GM23338 (cell line): ENCODE measurements at regions not wholly inside any gene's neighbourhood (a gene's known extent, or its start where the extent isn't known, plus 50 kb on each side); places are given as distances from the start of the nearest gene placed in this dataset.

Experiments
- ATAC-seq: fragments of 200-7000 bp; cut with Tn5 transposase; 3 replicates; pipeline ENCODE4 v1.9.1; 2020
- DNase-seq: peaks from one replicate; pipeline ENCODE4 v3.0.0-alpha.2; 2015; ENCODE audit warnings: low spot score
- H2AFZ ChIP-seq: fragments of 200-600 bp; sonication (generic); 2 replicates; pipeline ENCODE4 v1.8.0; 2016; ENCODE audit warnings: antibody characterized with exemption, mild to moderate bottlenecking, moderate library complexity
- H3F3A ChIP-seq: fragments of 200-600 bp; sonication (generic); replicated peaks from 2 replicates; pipeline ENCODE4 v1.8.0; 2017; ENCODE audit warnings: antibody characterized with exemption, mixed run types, low read depth
- H3K27ac ChIP-seq: fragments of 200-600 bp; sonication (generic); 2 replicates; pipeline ENCODE4 v1.6.1; 2016; ENCODE audit warnings: low read depth
- H3K27me3 ChIP-seq: fragments of 200-600 bp; sonication (generic); 2 replicates; pipeline ENCODE4 v1.8.0; 2016; ENCODE audit warnings: mild to moderate bottlenecking, mixed run types, moderate library complexity; ENCODE audit not compliant: insufficient read depth
- H3K36me3 ChIP-seq: fragments of 200-600 bp; sonication (generic); 2 replicates; pipeline ENCODE4 v1.8.0; 2016; ENCODE audit warnings: mild to moderate bottlenecking; ENCODE audit not compliant: insufficient read depth
- H3K4me1 ChIP-seq: fragments of 200-600 bp; sonication (generic); 2 replicates; pipeline ENCODE4 v1.8.0; 2016; ENCODE audit warnings: mild to moderate bottlenecking, moderate library complexity; ENCODE audit not compliant: insufficient read depth
- H3K4me2 ChIP-seq: fragments of 200-600 bp; sonication (generic); 2 replicates; pipeline ENCODE4 v1.7.1; 2017; ENCODE audit warnings: mixed run types
- H3K4me3 ChIP-seq: fragments of 200-600 bp; sonication (generic); 2 replicates; pipeline ENCODE4 v1.6.1; 2016; ENCODE audit warnings: mixed run types
- H3K79me2 ChIP-seq: fragments of 200-600 bp; sonication (generic); replicated peaks from 2 replicates; pipeline ENCODE4 v1.8.0; 2017; ENCODE audit warnings: mild to moderate bottlenecking; ENCODE audit not compliant: insufficient read depth
- H3K9me2 ChIP-seq: fragments of 200-600 bp; sonication (generic); 2 replicates; pipeline ENCODE4 v1.8.0; 2017; ENCODE audit not compliant: insufficient read depth
- H4K20me1 ChIP-seq: fragments of 200-600 bp; sonication (generic); replicated peaks from 2 replicates; pipeline ENCODE4 v1.8.0; 2017; ENCODE audit warnings: mild to moderate bottlenecking; ENCODE audit not compliant: insufficient read depth
- H3K27ac Mint-ChIP-seq: 2 replicates; pipeline ENCODE4 v1.8.0; 2020; ENCODE audit warnings: inconsistent platforms, mild to moderate bottlenecking, moderate library complexity, mixed read lengths
- H3K27me3 Mint-ChIP-seq: 3 replicates; pipeline ENCODE4 v1.8.0; 2022; ENCODE audit warnings: low read depth, mild to moderate bottlenecking, moderate library complexity, mixed read lengths, inconsistent platforms; ENCODE audit not compliant: insufficient read depth, poor library complexity
- H3K36me3 Mint-ChIP-seq: 3 replicates; pipeline ENCODE4 v1.8.0; 2021; ENCODE audit warnings: low read depth, mild to moderate bottlenecking, inconsistent platforms, moderate library complexity, mixed read lengths
- H3K4me1 Mint-ChIP-seq: 3 replicates; pipeline ENCODE4 v1.8.0; 2020; ENCODE audit warnings: mild to moderate bottlenecking, inconsistent platforms, mixed read lengths
- H3K4me3 Mint-ChIP-seq: 3 replicates; pipeline ENCODE4 v1.8.0; 2021; ENCODE audit warnings: moderate library complexity, mild to moderate bottlenecking, inconsistent platforms, mixed read lengths
- H3K9me3 Mint-ChIP-seq: 3 replicates; pipeline ENCODE4 v1.8.0; 2020; ENCODE audit warnings: moderate library complexity, mild to moderate bottlenecking, inconsistent platforms, mixed read lengths
- CREB1 ChIP-seq: fragments of 250-450 bp; sonication (Bioruptor Pico); IDR thresholded peaks from 2 replicates; pipeline ENCODE4 v1.5.0; 2020; ENCODE audit warnings: low read depth, mild to moderate bottlenecking, moderate library complexity
- CTCF ChIP-seq, 2 experiments: fragments of 200-600 bp in 1 of 2; sonication (generic) in 1 of 2; conservative IDR thresholded peaks; 2 replicates each; pipeline versions ENCODE4 v1.5.1 to v1.6.1; 2016 to 2017; ENCODE audit warnings: antibody characterized with exemption in 2 of 2, low read depth in 2 of 2, mild to moderate bottlenecking in 2 of 2, moderate library complexity in 1 of 2
- ETS1 ChIP-seq: IDR thresholded peaks from 2 replicates; pipeline ENCODE4 v1.6.1; 2016; ENCODE audit warnings: antibody characterized with exemption
- EZH2phosphoT487 ChIP-seq: fragments of 200-600 bp; sonication (generic); IDR thresholded peaks from one replicate; pipeline ENCODE4 v1.8.1; 2018; ENCODE audit warnings: antibody characterized with exemption; ENCODE audit not compliant: unreplicated experiment
- POLR2AphosphoS5 ChIP-seq: IDR thresholded peaks from 2 replicates; pipeline ENCODE4 v1.6.1; 2016; ENCODE audit warnings: antibody characterized with exemption, low read depth
- REST ChIP-seq: IDR thresholded peaks from one replicate; pipeline ENCODE4 v1.6.1; 2018; ENCODE audit warnings: antibody characterized with exemption; ENCODE audit not compliant: unreplicated experiment
- ZNF114 ChIP-seq: fragments of 250-450 bp; sonication (Bioruptor Pico); IDR thresholded peaks from 2 replicates; pipeline ENCODE4 v1.5.0; 2020; ENCODE audit warnings: mild to moderate bottlenecking, moderate library complexity
- ZNF331 ChIP-seq: fragments of 250-450 bp; sonication (Bioruptor Pico); IDR thresholded peaks from 2 replicates; pipeline ENCODE4 v1.5.0; 2020; ENCODE audit warnings: low read depth, mild to moderate bottlenecking, moderate library complexity
- ZNF462 ChIP-seq: fragments of 250-450 bp; sonication (Bioruptor Pico); IDR thresholded peaks from 2 replicates; pipeline ENCODE4 v1.5.0; 2020; ENCODE audit warnings: mild to moderate bottlenecking, moderate library complexity

GRCh38 chr2:185502351-185502750, 236.3 kb upstream of the FSIP2 start (continued):
- no peak for TF ChIP-seq REST
- no peak for TF ChIP-seq ZNF331 (CRISPR knock-in tag)
- TF ChIP-seq ETS1: no peak

GRCh38 chr2:185507719-185508118, 230.9 kb upstream of the FSIP2 start:
- no peaks in the 10 kb centered on the region for H3K9me2 ChIP-seq
- H3K4me3 Mint-ChIP-seq: no peak overlapping the region
- no peaks in the 10 kb centered on the region for H3K4me1 Mint-ChIP-seq
- H3K27ac ChIP-seq: no peak overlapping the region
- DNase-seq (no peak), ATAC-seq (no peak)
- H3F3A ChIP-seq: no peaks in the 10 kb centered on the region
- H3K4me1 ChIP-seq: no peaks in the 10 kb centered on the region
- H2AFZ ChIP-seq: no peak overlapping the region
- no peaks in the 10 kb centered on the region for H3K27me3 ChIP-seq
- no peak overlapping the region for H3K4me2 ChIP-seq
- peaks cover 16% of the 10 kb centered on the region for H3K36me3 ChIP-seq
- no peaks in the 10 kb centered on the region for H3K79me2 ChIP-seq
- peaks cover 47% of the 10 kb centered on the region for H3K36me3 Mint-ChIP-seq
- peaks cover 2% of the 10 kb centered on the region for H3K27me3 Mint-ChIP-seq
- H3K9me3 Mint-ChIP-seq: peaks cover 51% of the 10 kb centered on the region
- no peak overlapping the region for H3K27ac Mint-ChIP-seq
- no peaks in the 10 kb centered on the region for H4K20me1 ChIP-seq
- no peak overlapping the region for H3K4me3 ChIP-seq
- no peak for TF ChIP-seq REST
- no peak for TF ChIP-seq EZH2phosphoT487
- no peak for TF ChIP-seq ZNF114 (CRISPR knock-in tag)
- TF ChIP-seq POLR2AphosphoS5: no peak
- TF ChIP-seq CREB1: no peak
- TF ChIP-seq ZNF331 (CRISPR knock-in tag): no peak
- no peak for TF ChIP-seq ZNF462 (CRISPR knock-in tag)
- TF ChIP-seq CTCF (conservative IDR thresholded peaks at IDR 0.05; ENCODE audit: low read depth in 2 of 2): no peak
